22Rv1 (cell line): ENCODE measurements at regions not wholly inside any gene's neighbourhood (a gene's known extent, or its start where the extent isn't known, plus 50 kb on each side); places are given as distances from the start of the nearest gene placed in this dataset.
"Not testable (repeated sequence)": the region's sequence is repeated elsewhere in the genome, so short reads cannot be mapped to it uniquely, and the experiment has no call there.

ENCODE experiments used
- H3K27ac ChIP-seq: fragments of 450-650 bp; 2 replicates; pipeline ENCODE4 v1.5.1; 2017
- ZFX ChIP-seq: fragments of 450-650 bp; IDR thresholded peaks from 2 replicates; pipeline ENCODE4 v1.6.1; 2017; ENCODE audit warnings: antibody characterized with exemption, borderline replicate concordance
- TF ChIP-seq, protein P1 (sequence below): fragments of 450-650 bp; IDR thresholded peaks from 2 replicates; pipeline ENCODE4 v1.5.1; 2017; ENCODE audit warnings: mild to moderate bottlenecking

GRCh38 chr3:110323349-110323748 lies 748.3 kb upstream of the NECTIN3 start:
- TF ChIP-seq ZFX, result no peak
- TF ChIP-seq, protein P1, sequence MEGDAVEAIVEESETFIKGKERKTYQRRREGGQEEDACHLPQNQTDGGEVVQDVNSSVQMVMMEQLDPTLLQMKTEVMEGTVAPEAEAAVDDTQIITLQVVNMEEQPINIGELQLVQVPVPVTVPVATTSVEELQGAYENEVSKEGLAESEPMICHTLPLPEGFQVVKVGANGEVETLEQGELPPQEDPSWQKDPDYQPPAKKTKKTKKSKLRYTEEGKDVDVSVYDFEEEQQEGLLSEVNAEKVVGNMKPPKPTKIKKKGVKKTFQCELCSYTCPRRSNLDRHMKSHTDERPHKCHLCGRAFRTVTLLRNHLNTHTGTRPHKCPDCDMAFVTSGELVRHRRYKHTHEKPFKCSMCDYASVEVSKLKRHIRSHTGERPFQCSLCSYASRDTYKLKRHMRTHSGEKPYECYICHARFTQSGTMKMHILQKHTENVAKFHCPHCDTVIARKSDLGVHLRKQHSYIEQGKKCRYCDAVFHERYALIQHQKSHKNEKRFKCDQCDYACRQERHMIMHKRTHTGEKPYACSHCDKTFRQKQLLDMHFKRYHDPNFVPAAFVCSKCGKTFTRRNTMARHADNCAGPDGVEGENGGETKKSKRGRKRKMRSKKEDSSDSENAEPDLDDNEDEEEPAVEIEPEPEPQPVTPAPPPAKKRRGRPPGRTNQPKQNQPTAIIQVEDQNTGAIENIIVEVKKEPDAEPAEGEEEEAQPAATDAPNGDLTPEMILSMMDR, result no peak
- H3K27ac ChIP-seq, result no peak overlapping the region

- H3K27ac ChIP-seq, result no peak overlapping the region
- no peak for TF ChIP-seq ZFX
- TF ChIP-seq, protein P1, result no peak
These were observed 747.4 kb upstream of the NECTIN3 start for GRCh38 chr3:110324171-110324705.

GRCh38 chr3:110327870-110328269 lies 743.7 kb upstream of the NECTIN3 start:
- H3K27ac ChIP-seq, result no peak overlapping the region
- TF ChIP-seq, protein P1, result no peak
- no peak for TF ChIP-seq ZFX

DNA sequence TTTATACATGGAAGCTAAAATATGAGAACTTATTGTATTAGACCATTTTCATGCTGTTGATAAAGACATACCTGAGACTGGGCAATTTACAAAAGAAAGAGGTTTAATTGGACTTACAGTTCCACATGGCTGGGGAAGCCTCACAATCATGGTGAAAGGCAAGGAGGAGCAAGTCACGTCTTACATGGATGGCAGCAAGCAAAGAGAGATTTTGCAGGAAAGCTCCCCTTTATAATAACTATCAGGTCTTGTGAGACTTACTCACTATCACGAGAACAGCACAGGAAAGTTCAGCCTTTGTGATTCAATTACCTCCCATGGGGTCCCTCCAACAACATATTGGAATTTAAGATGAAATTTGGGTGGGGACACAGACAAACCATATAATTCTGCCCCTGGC lies 740.1 kb upstream of the NECTIN3 start:
- H3K27ac ChIP-seq, result not testable (repeated sequence)

GRCh38 chr3:110332629-110333028 lies 739.0 kb upstream of the NECTIN3 start:
- no peak overlapping the region for H3K27ac ChIP-seq
- no peak for TF ChIP-seq ZFX
- TF ChIP-seq, protein P1, result no peak

GRCh38 chr3:110341047-110341446 lies 730.6 kb upstream of the NECTIN3 start:
- H3K27ac ChIP-seq, result no peak overlapping the region
- TF ChIP-seq ZFX, result no peak
- TF ChIP-seq, protein P1, result no peak

DNA sequence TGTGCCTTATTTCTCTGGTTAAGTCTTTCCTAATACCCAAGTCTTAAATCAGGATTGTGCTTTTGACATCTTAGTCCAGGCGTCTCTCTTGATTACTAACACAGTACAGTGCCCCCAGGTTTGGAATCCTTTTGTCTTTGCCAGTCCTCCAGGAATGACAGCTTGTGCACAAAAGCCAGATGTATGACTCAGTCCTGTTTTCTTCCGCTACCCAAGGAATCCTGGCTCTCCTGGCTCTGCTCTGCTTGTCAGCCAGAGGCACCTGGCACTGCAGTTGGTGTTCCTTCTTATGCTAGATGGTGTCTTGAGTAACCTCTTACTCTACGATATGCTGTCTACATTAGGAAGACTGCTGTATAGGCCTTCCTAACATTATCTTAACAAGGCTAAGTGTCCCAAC lies 728.2 kb upstream of the NECTIN3 start:
- TF ChIP-seq, protein P1, result no peak
- no peak for TF ChIP-seq ZFX
- H3K27ac ChIP-seq, result no peak overlapping the region

DNA sequence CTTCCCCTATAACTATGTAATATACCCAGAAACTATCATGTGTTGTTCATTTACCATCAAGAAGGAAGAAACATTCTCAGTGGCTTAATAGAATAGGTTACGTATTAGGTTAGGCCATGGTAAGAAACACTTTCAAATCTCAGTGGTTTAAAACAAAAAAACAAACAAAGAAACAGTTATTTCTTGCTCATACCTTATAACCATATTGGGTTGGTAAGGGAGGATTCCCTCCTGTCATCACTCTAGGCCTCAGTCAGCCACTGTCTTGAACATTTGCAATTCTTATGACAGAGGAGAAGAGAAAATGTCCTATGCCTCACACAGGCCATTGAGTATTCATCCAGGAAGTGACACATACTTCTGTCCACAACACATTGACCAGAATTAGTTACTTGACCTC lies 727.7 kb upstream of the NECTIN3 start:
- TF ChIP-seq, protein P1, result no peak
- no peak for TF ChIP-seq ZFX
- no peak overlapping the region for H3K27ac ChIP-seq
